Daoy (cell line): ENCODE measurements at regions not wholly inside any gene's neighbourhood (a gene's known extent, or its start where the extent isn't known, plus 50 kb on each side); places are given as distances from the start of the nearest gene placed in this dataset.

Source experiments
- DNase-seq: peaks from one replicate; pipeline ENCODE4 v3.0.0-alpha.2; 2015; ENCODE audit warnings: low read depth

DNA sequence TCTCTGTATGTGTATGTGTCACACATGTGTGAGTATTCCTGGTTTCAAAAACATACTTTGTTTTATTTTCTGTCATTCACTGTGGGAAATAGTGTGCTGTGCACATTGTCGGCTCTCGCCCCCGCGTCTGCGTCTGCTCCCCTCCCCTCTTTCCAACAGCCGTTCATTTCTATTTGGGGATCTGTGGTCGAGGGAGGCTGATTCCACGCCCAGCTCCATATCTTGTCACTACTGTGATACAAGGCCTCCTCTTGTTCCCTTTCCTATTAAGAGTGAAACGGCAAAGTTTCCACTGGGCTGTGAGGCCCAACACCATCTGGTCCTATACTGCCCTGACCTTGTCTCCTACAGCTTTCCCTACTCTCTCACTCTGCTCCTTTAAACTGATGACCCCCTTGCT, 172.5 kb upstream of the LRIG1 start:
- DNase-seq = no peak

- no peak for DNase-seq
These were observed 174.5 kb upstream of the LRIG1 start for GRCh38 chr3:66675366-66675765.

- no peak for DNase-seq
These were observed 191.4 kb upstream of the LRIG1 start for GRCh38 chr3:66692042-66692765.

DNA sequence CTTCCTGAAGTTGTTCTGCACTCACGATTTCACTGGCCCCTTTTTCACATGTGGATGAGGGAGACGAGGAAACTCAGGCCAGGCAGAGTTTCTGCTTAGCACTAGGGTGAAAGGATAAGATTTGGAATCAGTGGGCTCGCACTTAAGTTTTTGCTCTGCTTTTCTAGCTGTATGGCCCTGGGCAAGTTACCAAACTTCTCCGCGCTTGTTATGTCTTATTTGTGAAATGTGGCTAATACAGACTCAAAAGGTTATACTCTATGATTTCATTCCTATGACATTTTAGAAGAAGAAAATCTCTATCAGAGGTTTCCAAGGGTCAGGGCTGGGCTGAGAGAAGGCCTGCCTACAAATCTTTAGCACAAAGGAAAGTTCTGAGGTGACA, 191.9 kb upstream of the LRIG1 start:
- no peak for DNase-seq

DNA sequence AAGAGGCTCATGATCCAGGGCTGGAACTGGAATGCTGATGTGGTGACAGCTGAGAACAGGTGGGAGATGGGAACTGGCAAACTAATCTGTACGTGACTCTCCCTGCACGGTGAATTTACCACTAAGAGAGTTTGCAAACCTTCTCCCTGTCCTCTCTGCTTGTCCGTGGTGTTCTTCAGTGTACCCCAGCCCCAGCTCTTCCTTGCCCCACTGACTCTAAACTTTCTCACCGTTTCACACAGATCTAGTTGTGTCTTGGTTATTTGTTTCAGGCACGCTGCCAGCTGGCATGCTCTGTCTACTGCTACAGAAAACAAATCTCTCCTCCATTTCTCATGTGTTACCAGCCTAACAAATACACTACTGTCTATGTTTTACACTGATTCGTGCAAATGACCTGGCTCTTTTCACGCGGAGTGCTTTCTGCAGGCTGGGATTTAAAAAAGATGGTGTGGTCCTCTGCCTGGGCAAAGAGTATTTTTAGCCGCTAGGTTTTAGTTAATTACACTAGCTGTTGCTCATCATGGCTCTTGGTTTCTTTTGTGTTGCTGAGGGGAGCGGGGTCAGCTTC, 192.7 kb upstream of the LRIG1 start:
- DNase-seq = no peak

- DNase-seq = no peak
These were observed 201.3 kb upstream of the LRIG1 start for GRCh38 chr3:66702126-66702525.

- DNase-seq = no peak
These were observed 202.7 kb upstream of the LRIG1 start for GRCh38 chr3:66703501-66703900.

DNA sequence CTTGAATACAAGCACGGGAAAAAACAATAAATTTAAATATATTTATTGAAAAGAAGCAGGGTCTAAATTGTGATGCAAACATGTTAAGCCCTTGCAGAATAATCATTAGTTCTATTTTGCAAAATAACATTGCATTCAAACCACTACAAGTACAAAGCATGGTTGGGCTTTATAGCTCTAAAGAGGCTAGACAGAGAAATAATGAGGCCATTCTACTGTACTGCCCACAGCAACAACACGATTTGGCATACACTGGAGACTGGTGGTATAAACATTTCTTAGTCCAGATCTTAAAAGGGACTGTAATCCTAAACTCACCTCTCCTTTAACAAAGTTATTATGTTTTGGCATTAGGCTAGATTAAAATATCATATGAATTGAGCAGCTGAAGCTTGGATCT, 204.3 kb upstream of the LRIG1 start:
- no peak for DNase-seq

GRCh38 chr3:66706890-66707289, 206.1 kb upstream of the LRIG1 start:
- no peak for DNase-seq

GRCh38 chr3:66709532-66709931, 208.7 kb upstream of the LRIG1 start:
- DNase-seq = no peak

DNA sequence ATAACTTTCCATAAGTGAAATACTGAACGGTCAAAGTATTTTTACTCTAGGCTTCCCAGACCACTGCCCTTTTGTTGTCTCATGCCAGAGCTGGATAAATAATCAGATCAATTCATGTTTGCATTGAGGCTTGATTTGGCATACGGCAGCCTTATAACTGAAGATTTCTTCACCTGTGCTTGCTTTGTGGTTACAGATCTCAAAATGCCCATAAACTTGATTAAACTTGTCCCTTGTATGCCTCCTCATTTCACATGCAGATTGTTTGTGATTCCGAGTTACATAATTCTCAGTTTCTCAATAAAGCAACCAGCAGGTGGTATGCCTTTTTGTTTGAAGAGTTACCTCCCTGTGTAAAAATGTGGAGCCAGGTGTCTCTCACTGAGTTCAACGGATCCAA, 211.4 kb upstream of the LRIG1 start:
- no peak for DNase-seq

DNA sequence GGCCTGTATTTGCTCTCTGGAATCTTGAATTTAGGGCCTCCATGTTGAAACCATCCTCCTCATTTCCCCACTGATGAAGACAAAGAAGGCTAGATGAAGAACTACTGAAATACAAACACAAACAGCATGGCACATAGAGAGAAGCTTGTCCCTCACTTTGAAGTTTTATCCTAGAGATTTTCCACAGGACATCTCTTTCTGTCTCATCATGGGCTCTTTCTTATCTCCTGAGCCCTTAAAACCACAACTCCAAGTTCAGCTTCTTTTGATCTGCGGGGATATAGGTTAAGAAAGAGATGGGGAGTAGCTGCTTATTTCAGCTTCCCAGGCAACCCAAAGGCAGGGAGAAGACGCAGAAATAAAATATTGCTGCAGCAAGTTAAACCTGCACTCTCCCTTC, 213.1 kb upstream of the LRIG1 start:
- no peak for DNase-seq

DNA sequence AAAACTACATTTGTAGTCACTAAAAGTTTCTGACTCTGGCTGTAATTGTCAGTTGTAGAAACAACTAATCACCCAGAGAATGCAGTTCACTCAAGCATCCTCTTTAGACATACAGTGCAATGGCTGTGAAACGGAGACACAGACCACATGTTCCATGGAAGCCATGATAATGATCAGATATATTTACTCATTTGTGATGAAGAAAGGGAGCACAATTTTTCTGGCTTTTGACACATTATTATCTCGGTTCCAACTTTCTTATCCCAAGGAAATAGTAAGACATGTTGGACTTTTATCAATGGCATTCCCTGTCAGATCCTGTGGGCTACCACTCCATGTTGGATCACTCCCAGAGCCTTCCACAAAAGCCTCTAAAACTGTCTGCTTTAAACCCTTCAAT, 215.0 kb upstream of the LRIG1 start:
- DNase-seq = no peak

DNA sequence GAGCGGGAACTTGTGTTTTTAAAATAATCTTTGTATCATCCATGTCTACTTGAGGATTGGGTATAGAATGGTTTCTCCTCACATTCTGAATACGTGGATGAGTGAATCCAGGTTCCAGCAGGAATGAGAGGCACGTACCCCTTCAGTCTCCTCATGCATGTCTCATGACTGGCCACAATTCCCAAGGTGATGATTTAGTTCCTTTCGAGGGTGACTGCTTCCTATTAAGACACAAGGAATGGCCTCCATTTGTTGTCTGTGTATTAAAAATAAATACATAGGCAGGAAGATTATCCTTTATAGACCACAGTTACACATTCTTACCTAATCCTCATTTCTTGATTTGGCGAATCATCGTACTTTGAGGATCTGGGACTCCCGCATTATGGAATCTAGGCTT, 217.0 kb upstream of the LRIG1 start:
- no peak for DNase-seq

GRCh38 chr3:66719796-66720356, 219.1 kb upstream of the LRIG1 start:
- DNase-seq = no peak

DNA sequence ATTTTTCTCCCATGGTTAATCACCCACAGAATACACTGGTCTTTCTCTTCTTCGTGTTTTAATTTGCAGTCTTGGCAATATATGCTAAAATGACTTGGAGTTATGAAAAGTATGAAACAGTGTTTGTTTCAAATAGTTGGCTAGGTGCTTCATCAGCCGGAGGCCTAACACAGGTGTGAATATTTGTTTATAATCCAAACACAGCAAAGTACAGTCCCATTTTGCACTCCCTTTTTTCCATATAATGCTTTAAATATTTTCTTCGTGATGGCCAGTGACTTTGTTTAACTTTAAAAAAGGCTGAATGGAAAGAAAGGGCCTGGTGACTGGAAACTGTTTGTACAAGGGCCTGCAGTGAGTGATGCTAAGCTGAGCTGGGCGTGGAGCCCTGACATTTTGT, 219.7 kb upstream of the LRIG1 start:
- no peak for DNase-seq

- DNase-seq = peak; percentile 72
These were observed 221.9 kb upstream of the LRIG1 start for GRCh38 chr3:66722675-66723074.

DNA sequence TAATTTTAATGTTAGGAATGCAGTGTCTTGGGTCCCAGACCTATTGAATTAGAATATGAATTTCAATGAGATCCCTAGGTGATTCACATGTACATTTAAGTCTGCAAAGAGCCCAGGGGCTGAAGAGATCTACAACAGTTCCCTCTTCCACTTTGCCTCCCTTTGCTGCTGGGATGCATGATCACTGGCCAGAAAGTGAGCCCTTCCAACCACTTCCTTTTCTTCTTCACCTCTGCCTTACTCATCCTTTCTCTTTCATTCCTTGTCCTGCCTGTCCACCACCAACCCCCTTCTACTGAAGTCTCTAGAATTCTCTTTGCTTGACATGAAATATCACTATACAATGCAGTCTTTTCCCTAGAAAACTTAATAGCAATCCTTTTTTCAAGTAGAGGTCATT, 222.4 kb upstream of the LRIG1 start:
- DNase-seq = peak; percentile 7

DNA sequence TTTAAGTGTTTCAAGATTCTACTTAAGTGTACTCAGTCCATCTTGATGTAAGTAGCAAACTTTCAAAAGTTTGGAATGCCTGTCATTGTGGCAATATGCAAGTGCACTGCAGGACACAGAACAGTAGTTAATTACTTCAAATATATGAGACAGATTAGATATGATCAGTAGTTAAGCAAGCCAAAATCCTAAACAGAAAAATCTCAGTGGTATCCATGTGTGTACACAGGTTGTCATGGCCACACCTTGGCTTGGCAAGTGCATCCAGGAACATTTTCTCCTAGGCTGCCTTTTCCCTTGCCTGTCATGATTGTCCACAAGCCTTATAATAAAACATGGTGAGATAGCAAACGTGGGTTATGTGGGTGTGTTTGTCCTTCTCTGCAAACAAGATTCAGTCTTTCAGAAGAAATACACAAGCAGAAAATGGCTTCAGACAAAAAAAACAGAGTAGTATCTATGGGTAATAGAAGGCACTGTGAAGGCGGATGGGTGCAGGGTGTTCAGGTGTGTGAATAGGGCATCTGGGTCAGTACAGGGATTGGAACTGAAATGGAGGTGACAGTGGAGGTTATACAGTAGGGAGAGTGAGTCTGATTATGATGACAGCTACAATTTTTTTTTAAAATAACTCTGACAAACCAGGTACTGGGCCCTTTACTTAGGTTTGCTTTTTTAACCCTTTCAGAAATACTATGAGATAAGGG, 229.0 kb upstream of the LRIG1 start:
- DNase-seq = no peak

- peak; percentile 2 for DNase-seq
These were observed 238.0 kb upstream of the LRIG1 start for GRCh38 chr3:66738625-66739365.

DNA sequence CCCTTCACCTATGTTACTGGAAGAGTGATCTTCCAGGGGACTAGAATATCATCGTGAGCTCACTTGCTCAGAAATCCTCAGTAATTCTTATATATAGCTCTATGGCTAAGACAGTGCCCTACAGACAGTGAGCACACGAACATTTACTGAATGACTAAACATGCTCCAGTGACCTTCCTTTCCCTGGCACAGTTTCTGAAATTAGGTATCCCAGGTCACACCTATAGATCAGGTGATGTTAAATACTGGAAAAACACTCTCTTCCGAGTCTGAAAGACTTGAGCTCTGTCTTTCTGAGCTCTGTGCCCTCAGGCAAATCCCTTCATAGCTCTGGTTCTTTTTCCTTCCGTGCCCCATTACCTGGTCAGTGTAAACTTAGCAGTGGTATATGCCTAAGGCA, 239.4 kb upstream of the LRIG1 start:
- no peak for DNase-seq

DNA sequence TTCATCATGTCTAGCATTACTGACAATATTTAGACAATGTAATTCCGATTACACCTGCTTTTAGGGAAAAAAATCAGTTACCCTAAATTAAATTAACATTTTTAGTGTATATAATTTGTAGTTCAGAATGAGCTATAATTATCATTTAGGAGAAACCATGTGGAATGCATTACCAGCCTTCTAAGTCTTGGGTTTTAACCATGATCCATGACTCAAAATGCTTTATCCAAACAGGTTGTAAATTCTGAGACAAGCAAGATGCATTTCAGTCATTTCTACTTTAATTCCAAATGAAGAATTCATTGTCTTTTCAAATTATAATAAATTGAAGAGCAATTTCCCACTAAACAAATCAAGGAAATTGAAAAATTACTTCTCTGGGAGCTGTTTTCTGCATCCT, 243.7 kb upstream of the LRIG1 start:
- no peak for DNase-seq
